Upper lobe of left lung (tissue), 4 donors: ENCODE measurements at regions not wholly inside any gene's neighbourhood (a gene's known extent, or its start where the extent isn't known, plus 50 kb on each side); places are given as distances from the start of the nearest gene placed in this dataset.

Source experiments
- CTCF ChIP-seq, 6 experiments: fragments of 450-650 bp in 4 of 6; fragments of 200-600 bp in 2 of 6; sonication (generic) in 2 of 6; IDR thresholded peaks; one replicate each; pipeline ENCODE4 v1.5.1; 2016 to 2019; ENCODE audit warnings: antibody characterized with exemption in 6 of 6
- EP300 ChIP-seq, 4 donors: sonication (generic); formaldehyde crosslinking; IDR thresholded peaks; one replicate each; pipeline ENCODE4 v1.5.1; 2017; ENCODE audit warnings: antibody characterized with exemption in 4 of 4, control low read depth in 2 of 4
- POLR2A ChIP-seq, 4 donors: fragments of 450-650 bp; IDR thresholded peaks; one replicate each; pipeline ENCODE4 v1.5.1; 2016 to 2017; ENCODE audit warnings: antibody characterized with exemption in 4 of 4, mild to moderate bottlenecking in 2 of 4
- POLR2AphosphoS5 ChIP-seq, 2 donors: sonication (generic); formaldehyde crosslinking; IDR thresholded peaks; one replicate each; pipeline ENCODE4 v1.5.1; 2017; ENCODE audit warnings: antibody characterized with exemption in 2 of 2

- TF ChIP-seq CTCF (IDR thresholded peaks at IDR 0.05) (no peak), POLR2A (IDR thresholded peaks at IDR 0.05) (no peak), POLR2AphosphoS5 (IDR thresholded peaks at IDR 0.05) (no peak), EP300 (IDR thresholded peaks at IDR 0.05) (no peak)
Measured at GRCh38 chr1:172930142-172930541, 120.6 kb downstream of the TNFSF18 start.
